ENCODE measurements at regions not wholly inside any gene's neighbourhood (a gene's known extent, or its start where the extent isn't known, plus 50 kb on each side); places are given as distances from the start of the nearest gene placed in this dataset.

- no peak for TF ChIP-seq CTCF (IDR thresholded peaks at IDR 0.05; ENCODE audit: low read depth, low read length, missing control alignments)
- no peak for DNase-seq (ENCODE audit: low read depth)
- in situ Hi-C loops (cut with HindIII; ENCODE audit: low sequenced_read_pairs): no loop called here
Measured at GRCh38 chr18:68467957-68468356, 247.0 kb downstream of the TMX3 start.

GRCh38 chr18:68467329-68467728, 247.6 kb downstream of the TMX3 start:
- TF ChIP-seq CTCF (IDR thresholded peaks at IDR 0.05; ENCODE audit: low read depth, low read length, missing control alignments): no peak
- no peak for DNase-seq (ENCODE audit: low read depth)
- in situ Hi-C loops (cut with HindIII; ENCODE audit: low sequenced_read_pairs): no loop called here
- no peak overlapping the region for H3K4me3 ChIP-seq (ENCODE audit: low read depth, low read length)

More at GRCh38 chr18:68467957-68468356, 247.0 kb downstream of the TMX3 start:
- H3K4me3 ChIP-seq (ENCODE audit: low read depth, low read length): no peak overlapping the region

- in situ Hi-C loops (cut with HindIII; ENCODE audit: low sequenced_read_pairs): no loop called here
- DNase-seq (ENCODE audit: low read depth): no peak
- TF ChIP-seq CTCF (IDR thresholded peaks at IDR 0.05; ENCODE audit: low read depth, low read length, missing control alignments): no peak
- no peak overlapping the region for H3K4me3 ChIP-seq (ENCODE audit: low read depth, low read length)
Measured at GRCh38 chr18:68466672-68467071, 248.2 kb downstream of the TMX3 start.

GRCh38 chr18:68462766-68463165, 252.1 kb downstream of the TMX3 start:
- in situ Hi-C loops (cut with HindIII; ENCODE audit: low sequenced_read_pairs): no loop called here
- H3K4me3 ChIP-seq (ENCODE audit: low read depth, low read length): no peak overlapping the region
- TF ChIP-seq CTCF (IDR thresholded peaks at IDR 0.05; ENCODE audit: low read depth, low read length, missing control alignments): no peak
- DNase-seq (ENCODE audit: low read depth): no peak

- in situ Hi-C loops (cut with HindIII; ENCODE audit: low sequenced_read_pairs): no loop called here
- DNase-seq (ENCODE audit: low read depth): no peak
- no peak for TF ChIP-seq CTCF (IDR thresholded peaks at IDR 0.05; ENCODE audit: low read depth, low read length, missing control alignments)
- H3K4me3 ChIP-seq (ENCODE audit: low read depth, low read length): no peak overlapping the region
Measured at GRCh38 chr18:68462148-68462547, 252.8 kb downstream of the TMX3 start.

- no peak for TF ChIP-seq CTCF (IDR thresholded peaks at IDR 0.05; ENCODE audit: low read depth, low read length, missing control alignments)
- in situ Hi-C loops (cut with HindIII; ENCODE audit: low sequenced_read_pairs): no loop called here
- no peak for DNase-seq (ENCODE audit: low read depth)
- no peak overlapping the region for H3K4me3 ChIP-seq (ENCODE audit: low read depth, low read length)
Measured at GRCh38 chr18:68461481-68462018, 253.4 kb downstream of the TMX3 start.

- no peak for TF ChIP-seq CTCF (IDR thresholded peaks at IDR 0.05; ENCODE audit: low read depth, low read length, missing control alignments)
- in situ Hi-C loops (cut with HindIII; ENCODE audit: low sequenced_read_pairs): no loop called here
- H3K4me3 ChIP-seq (ENCODE audit: low read depth, low read length): no peak overlapping the region
- no peak for DNase-seq (ENCODE audit: low read depth)
Measured at GRCh38 chr18:68459968-68460367, 254.9 kb downstream of the TMX3 start.

Data from astrocyte of the cerebellum (primary cell).